Lower leg skin (tissue), 4 donors: ENCODE measurements at regions not wholly inside any gene's neighbourhood (a gene's known extent, or its start where the extent isn't known, plus 50 kb on each side); places are given as distances from the start of the nearest gene placed in this dataset.

Experiments used
- DNase-seq, 2 donors: peaks; one replicate each; pipeline ENCODE4 v3.0.0-alpha.2; 2019; ENCODE audit warnings: low spot score in 2 of 2
- H3K4me3 ChIP-seq: fragments of 200-600 bp; sonication (generic); 2 replicates; pipeline ENCODE4 v1.5.1; 2017; ENCODE audit warnings: mild to moderate bottlenecking, low read depth; ENCODE audit not compliant: poor library complexity, severe bottlenecking
- CTCF ChIP-seq, 3 donors: fragments of 450-650 bp; IDR thresholded peaks; one replicate each; pipeline ENCODE4 v1.5.1; 2016; ENCODE audit warnings: antibody characterized with exemption in 3 of 3, mild to moderate bottlenecking in 3 of 3, moderate library complexity in 2 of 3
- POLR2A ChIP-seq, 2 donors: fragments of 450-650 bp; IDR thresholded peaks; one replicate each; pipeline ENCODE4 v1.6.1; 2016 to 2017; ENCODE audit warnings: antibody characterized with exemption in 2 of 2, mild to moderate bottlenecking in 1 of 2, moderate library complexity in 1 of 2
- WGBS, 2 donors: methylation state at CpG; one replicate each; pipeline ENCODE4 v1.1.5; 2018; 5-methylcytosine and 5-hydroxymethylcytosine counted together
- intact Hi-C: fragments of 100-400 bp; cut with DNase I; formaldehyde crosslinking; loops from one replicate; pipeline ENCODE4 v1.15.0; 2023; ENCODE audit warnings: low total_unique reads

- 83 to 87% methylated on average over 6 of the region's 6 CpGs for WGBS, 2 donors
- intact Hi-C loops, result no loop called here
- TF ChIP-seq POLR2A (IDR thresholded peaks at IDR 0.05) (no peak), CTCF (IDR thresholded peaks at IDR 0.05) (no peak)
- no peak overlapping the region for H3K4me3 ChIP-seq
- no peak for DNase-seq
These were observed 80.1 kb upstream of the TP53I11 start for GRCh38 chr11:45030778-45031177.

GRCh38 chr11:45031912-45032519 is 81.3 kb upstream of the TP53I11 start:
- peak in 1 of 2 donors; percentile 39 for DNase-seq
- 96 to 97% methylated on average over 2 of the region's 2 CpGs for WGBS, 2 donors
- intact Hi-C loops, result no loop called here
- no peak overlapping the region for H3K4me3 ChIP-seq
- no peak for TF ChIP-seq CTCF (IDR thresholded peaks at IDR 0.05)
- no peak for TF ChIP-seq POLR2A (IDR thresholded peaks at IDR 0.05)

- TF ChIP-seq POLR2A (IDR thresholded peaks at IDR 0.05) (no peak), CTCF (IDR thresholded peaks at IDR 0.05) (no peak)
- no peak overlapping the region for H3K4me3 ChIP-seq
- DNase-seq, result no peak
- intact Hi-C loops, result no loop called here
- WGBS, 2 donors, result 88 to 92% methylated on average over 4 of the region's 4 CpGs
These were observed 84.7 kb upstream of the TP53I11 start for GRCh38 chr11:45035413-45035812.

GRCh38 chr11:45036010-45036409 is 85.3 kb upstream of the TP53I11 start:
- intact Hi-C loops, result no loop called here
- no peak for TF ChIP-seq POLR2A (IDR thresholded peaks at IDR 0.05)
- no peak for TF ChIP-seq CTCF (IDR thresholded peaks at IDR 0.05)
- H3K4me3 ChIP-seq, result no peak overlapping the region
- DNase-seq, result peak in 1 of 2 donors; percentile 75
- 94 to 98% methylated on average over 3 of the region's 3 CpGs for WGBS, 2 donors

- DNase-seq, result peak in 1 of 2 donors; percentile 57
- intact Hi-C loops, result no loop called here
- 75 to 82% methylated on average over 6 of the region's 6 CpGs for WGBS, 2 donors
- TF ChIP-seq CTCF (IDR thresholded peaks at IDR 0.05) (no peak), POLR2A (IDR thresholded peaks at IDR 0.05) (no peak)
- no peak overlapping the region for H3K4me3 ChIP-seq
These were observed 86.0 kb upstream of the TP53I11 start for GRCh38 chr11:45036733-45037132.

GRCh38 chr11:45037434-45038005 is 86.8 kb upstream of the TP53I11 start:
- TF ChIP-seq CTCF (IDR thresholded peaks at IDR 0.05) (no peak), POLR2A (IDR thresholded peaks at IDR 0.05) (no peak)
- DNase-seq, result peak in 1 of 2 donors; percentile 73
- H3K4me3 ChIP-seq, result no peak overlapping the region
- intact Hi-C loops, result no loop called here
